ENCODE measurements at regions not wholly inside any gene's neighbourhood (a gene's known extent, or its start where the extent isn't known, plus 50 kb on each side); places are given as distances from the start of the nearest gene placed in this dataset.
A peak's percentile ranks its signal among the peaks of the same experiment; 100 is the strongest.

- Histone ChIP-seq H3K9me3 (no peaks in the 10 kb centered on the region), H3K27ac (no peak overlapping the region), H3K27me3 (ENCODE audit: insufficient read depth in 3 of 3, low read length in 2 of 3) (no peaks in the 10 kb centered on the region), H3K36me3 (ENCODE audit: insufficient read depth in 1 of 2, low read depth in 1 of 2) (no peaks in the 10 kb centered on the region), H3K4me3 (no peak overlapping the region), H3K4me1 (no peaks in the 10 kb centered on the region)
- DNase-seq (no peak), ATAC-seq (no peak)
- TF ChIP-seq CTCF (IDR thresholded peaks at IDR 0.05) = no peak
- WGBS, 3 donors = 86 to 89% (median 88%) methylated on average over 8 of the region's 8 CpGs
- intact Hi-C loops (cut with DNase I) = loop anchor here in 1 of 2 donors (1.0 kb wide), 1 partner anchor 23 kb away; no protein-coding TSS in a partner anchor
Measured at GRCh38 chr9:105993921-105994715, 299.8 kb downstream of the TMEM38B start.

- H3K27me3 ChIP-seq (ENCODE audit: insufficient read depth in 3 of 3, low read length in 2 of 3) = no peaks in the 10 kb centered on the region
- no peak overlapping the region for H3K27ac ChIP-seq
- 64 to 67% (median 67%) methylated on average over 2 of the region's 2 CpGs for WGBS, 3 donors
- no peaks in the 10 kb centered on the region for H3K36me3 ChIP-seq (ENCODE audit: insufficient read depth in 1 of 2, low read depth in 1 of 2)
- ATAC-seq = peak in 3 of 4 donors; percentile 30 to 58 (median 36)
- no peak for TF ChIP-seq CTCF (IDR thresholded peaks at IDR 0.05)
- no peaks in the 10 kb centered on the region for H3K4me1 ChIP-seq
- no peak overlapping the region for H3K4me3 ChIP-seq
- no peak for DNase-seq
- intact Hi-C loops (cut with DNase I) = loop anchor here in 1 of 2 donors (1.0 kb wide), 1 partner anchor 22 kb away; no protein-coding TSS in a partner anchor
- no peaks in the 10 kb centered on the region for H3K9me3 ChIP-seq
Measured at GRCh38 chr9:105994970-105995369, 300.6 kb downstream of the TMEM38B start.

- Histone ChIP-seq H3K27ac (no peak overlapping the region), H3K4me1 (no peaks in the 10 kb centered on the region), H3K27me3 (ENCODE audit: insufficient read depth in 3 of 3, low read length in 2 of 3) (peaks cover 0 to 2% (median 0%) of the 10 kb centered on the region in 3 donors), H3K4me3 (no peak overlapping the region), H3K36me3 (ENCODE audit: insufficient read depth in 1 of 2, low read depth in 1 of 2) (no peaks in the 10 kb centered on the region), H3K9me3 (no peaks in the 10 kb centered on the region)
- DNase-seq (no peak), ATAC-seq (no peak)
- intact Hi-C loops (cut with DNase I) = loop anchor here in 1 of 2 donors (1.0 kb wide), 1 partner anchor 23 kb away; no protein-coding TSS in a partner anchor
- WGBS, 3 donors = 92 to 94% (median 93%) methylated on average over 4 of the region's 4 CpGs
- no peak for TF ChIP-seq CTCF (IDR thresholded peaks at IDR 0.05)
Measured at GRCh38 chr9:106017198-106017740, 322.9 kb downstream of the TMEM38B start.

GRCh38 chr9:106019039-106019680 lies 324.8 kb downstream of the TMEM38B start:
- no peak for ATAC-seq
- H3K27me3 ChIP-seq (ENCODE audit: insufficient read depth in 3 of 3, low read length in 2 of 3) = no peaks in the 10 kb centered on the region
- H3K4me1 ChIP-seq = no peaks in the 10 kb centered on the region
- H3K36me3 ChIP-seq (ENCODE audit: insufficient read depth in 1 of 2, low read depth in 1 of 2) = no peaks in the 10 kb centered on the region
- WGBS, 3 donors = 38 to 41% (median 39%) methylated on average over 3 of the region's 3 CpGs
- DNase-seq = no peak
- no peak overlapping the region for H3K27ac ChIP-seq
- intact Hi-C loops (cut with DNase I) = no loop called here
- no peaks in the 10 kb centered on the region for H3K9me3 ChIP-seq
- no peak overlapping the region for H3K4me3 ChIP-seq
- no peak for TF ChIP-seq CTCF (IDR thresholded peaks at IDR 0.05)

Measured in psoas muscle (tissue), 7 donors.